ENCODE measurements at regions not wholly inside any gene's neighbourhood (a gene's known extent, or its start where the extent isn't known, plus 50 kb on each side); places are given as distances from the start of the nearest gene placed in this dataset.

- no peaks in the 10 kb centered on the region for H3K27me3 ChIP-seq (ENCODE audit: control insufficient read depth, insufficient read depth, low read length)
- no TSS peak for BruUV-seq (replicated peaks)
- H3K4me1 ChIP-seq (ENCODE audit: control insufficient read depth, insufficient read depth, low read length): no peaks in the 10 kb centered on the region
- H3K9me1 ChIP-seq (ENCODE audit: insufficient read depth, low read length): no peaks in the 10 kb centered on the region
- ChIA-PET CTCF (interaction anchor here (1.4 kb wide), 1 partner anchor 9 kb away, joined by 3 read pairs; no protein-coding TSS in a partner anchor), POLR2A (ENCODE audit: unreplicated experiment) (no interaction called here)
- H3K18ac ChIP-seq (ENCODE audit: low read depth, low read length): no peak overlapping the region
- no peak overlapping the region for H4K8ac ChIP-seq (ENCODE audit: low read depth in 2 of 2, low read length in 2 of 2)
- no peak overlapping the region for H2AK5ac ChIP-seq (ENCODE audit: low read depth, low read length)
- dilution Hi-C loops (cut with HindIII; ENCODE audit: low sequenced_read_pairs, unreplicated experiment): no loop called here
- H4K20me1 ChIP-seq (ENCODE audit: insufficient read depth, low read length): no peaks in the 10 kb centered on the region
- H2BK5ac ChIP-seq (ENCODE audit: low read depth, low read length, poor library complexity, severe bottlenecking): no peak overlapping the region
- no peak overlapping the region for H3K14ac ChIP-seq (replicated peaks; ENCODE audit: low read depth, low read length)
- no peak overlapping the region for H2BK15ac ChIP-seq (ENCODE audit: low read depth, low read length)
- ATAC-seq (ENCODE audit: low read depth) (no peak), DNase-seq (no peak)
- H3K4ac ChIP-seq (ENCODE audit: low read depth, low read length): no peak overlapping the region
- no peak overlapping the region for H4K5ac ChIP-seq (ENCODE audit: low read depth, low read length)
- H3K23ac ChIP-seq (ENCODE audit: low read depth, low read length): no peak overlapping the region
- WGBS, 2 experiments (ENCODE audit: extremely low coverage in 2 of 2, insufficient read length in 1 of 2): 30% methylated on average over 2 of the region's 8 CpGs; no CpG with 5 or more reads in 1 of the 2 experiments
- no peak overlapping the region for H2BK20ac ChIP-seq (ENCODE audit: low read depth, low read length)
- no peak overlapping the region for H2AK9ac ChIP-seq (replicated peaks; ENCODE audit: low read depth, low read length, poor library complexity)
- peaks cover 10% of the 10 kb centered on the region; the same call in 1 of the 2 replicates for H3K9me3 ChIP-seq (ENCODE audit: control insufficient read depth, insufficient read depth, low read length)
- H4K91ac ChIP-seq (ENCODE audit: insufficient read depth, low read depth, low read length): no peak overlapping the region
- no peak overlapping the region for H3K56ac ChIP-seq (ENCODE audit: extremely low read depth, insufficient read depth, low read length)
- no peak overlapping the region for H3K4me3 ChIP-seq (ENCODE audit: insufficient read depth, low read depth, low read length)
- H3K27ac ChIP-seq (ENCODE audit: insufficient read depth, low read length): no peak overlapping the region
- no peaks in the 10 kb centered on the region for H3K79me1 ChIP-seq (ENCODE audit: low read depth in 1 of 2, low read length in 2 of 2)
- H2BK120ac ChIP-seq (ENCODE audit: low read depth, low read length): no peak overlapping the region
- in situ Hi-C loops (cut with MboI; ENCODE audit: low sequenced_read_pairs): no loop called here
- H3K4me2 ChIP-seq (ENCODE audit: low read depth, low read length): no peak overlapping the region
- intact Hi-C loops (cut with micrococcal nuclease): no loop called here
- TF ChIP-seq RAD21 (IDR thresholded peaks at IDR 0.05; ENCODE audit: low read length): no peak
- TF ChIP-seq ELK1 (IDR thresholded peaks at IDR 0.05; ENCODE audit: borderline replicate concordance, low read depth, low read length): no peak
- no peak for TF ChIP-seq MAFK (IDR thresholded peaks at IDR 0.05; ENCODE audit: low read depth, low read length)
- no peak for TF ChIP-seq FOS (IDR thresholded peaks at IDR 0.05; ENCODE audit: low read depth, low read length)
- TF ChIP-seq BHLHE40 (IDR thresholded peaks at IDR 0.05; ENCODE audit: low read depth, low read length): no peak
- TF ChIP-seq MAZ (IDR thresholded peaks at IDR 0.05; ENCODE audit: borderline replicate concordance, low read depth, low read length): no peak
- no peak for TF ChIP-seq CEBPB (IDR thresholded peaks at IDR 0.05; ENCODE audit: low read depth, low read length)
- no peak for TF ChIP-seq RFX5 (IDR thresholded peaks at IDR 0.05; ENCODE audit: low read depth, low read length)
- TF ChIP-seq MXI1 (IDR thresholded peaks at IDR 0.05; ENCODE audit: borderline replicate concordance, low read depth, low read length): no peak
- TF ChIP-seq RCOR1 (IDR thresholded peaks at IDR 0.05; ENCODE audit: insufficient replicate concordance, low read length): no peak
- no peak for TF ChIP-seq USF2 (IDR thresholded peaks at IDR 0.05; ENCODE audit: low read depth, low read length)
- TF ChIP-seq CTCF (conservative IDR thresholded peaks at IDR 0.05; ENCODE audit: low read depth, low read length): no peak
- TF ChIP-seq NFE2L2 (IDR thresholded peaks at IDR 0.05; ENCODE audit: low read depth, low read length): no peak
- no peak for TF ChIP-seq CHD1 (IDR thresholded peaks at IDR 0.05; ENCODE audit: low read depth, low read length)
- TF ChIP-seq POLR2A (IDR thresholded peaks at IDR 0.05; ENCODE audit: low read depth, low read length): no peak
- TF ChIP-seq SMC3 (IDR thresholded peaks at IDR 0.05; ENCODE audit: low read depth, low read length): no peak
- no peak overlapping the region for H3K9ac ChIP-seq (ENCODE audit: low read depth, low read length)
- no peaks in the 10 kb centered on the region for H3K36me3 ChIP-seq (ENCODE audit: control insufficient read depth, insufficient read depth, low read length)
- no peak overlapping the region for H2AFZ ChIP-seq (replicated peaks; ENCODE audit: low read length, poor library complexity)
Observed at GRCh38 chr7:67493366-67493765, 496.7 kb downstream of the TYW1 start.

Data from IMR-90 (cell line).